NCI-H2196 treated with DMSO at 0.1 percent for 48 hours (cell line): ENCODE measurements at regions not wholly inside any gene's neighbourhood (a gene's known extent, or its start where the extent isn't known, plus 50 kb on each side); places are given as distances from the start of the nearest gene placed in this dataset.

ENCODE experiments used
- DNase-seq: peaks from one replicate; lab custom pipeline; 2025; ENCODE audit not compliant: unreplicated experiment; lab: John Stamatoyannopoulos, UW

GRCh38 chr1:81030441-81030840, 770.3 kb upstream of the ADGRL2 start:
- no peak for DNase-seq

GRCh38 chr1:81029266-81029665, 771.5 kb upstream of the ADGRL2 start:
- DNase-seq = no peak

- no peak for DNase-seq
Measured at GRCh38 chr1:81023187-81023724, 777.5 kb upstream of the ADGRL2 start.

- DNase-seq = no peak
Measured at GRCh38 chr1:81021134-81021533, 779.6 kb upstream of the ADGRL2 start.

GRCh38 chr1:81020506-81020905, 780.2 kb upstream of the ADGRL2 start:
- no peak for DNase-seq

GRCh38 chr1:81010126-81010525, 790.6 kb upstream of the ADGRL2 start:
- no peak for DNase-seq

- no peak for DNase-seq
Measured at GRCh38 chr1:81008293-81008692, 792.4 kb upstream of the ADGRL2 start.

GRCh38 chr1:81007024-81007423, 793.7 kb upstream of the ADGRL2 start:
- no peak for DNase-seq

- DNase-seq = no peak
Measured at GRCh38 chr1:81006502-81006901, 794.2 kb upstream of the ADGRL2 start.

- no peak for DNase-seq
Measured at GRCh38 chr1:81004011-81004410, 796.7 kb upstream of the ADGRL2 start.

GRCh38 chr1:80994934-80995333, 805.8 kb upstream of the ADGRL2 start:
- DNase-seq = no peak

GRCh38 chr1:80994038-80994437, 806.7 kb upstream of the ADGRL2 start:
- no peak for DNase-seq

- DNase-seq = no peak
Measured at GRCh38 chr1:80993154-80993980, 807.4 kb upstream of the ADGRL2 start.

- no peak for DNase-seq
Measured at GRCh38 chr1:80989455-80989854, 811.3 kb upstream of the ADGRL2 start.

GRCh38 chr1:80988926-80989325, 811.8 kb upstream of the ADGRL2 start:
- no peak for DNase-seq

GRCh38 chr1:80987824-80988223, 812.9 kb upstream of the ADGRL2 start:
- no peak for DNase-seq

GRCh38 chr1:80987106-80987505, 813.6 kb upstream of the ADGRL2 start:
- no peak for DNase-seq

GRCh38 chr1:80982831-80983230, 817.9 kb upstream of the ADGRL2 start:
- no peak for DNase-seq

- no peak for DNase-seq
Measured at GRCh38 chr1:80973101-80973500, 827.6 kb upstream of the ADGRL2 start.

- DNase-seq = no peak
Measured at GRCh38 chr1:80966266-80966665, 834.5 kb upstream of the ADGRL2 start.

- no peak for DNase-seq
Measured at GRCh38 chr1:80962564-80962963, 838.2 kb upstream of the ADGRL2 start.

- DNase-seq = no peak
Measured at GRCh38 chr1:80961464-80962190, 839.1 kb upstream of the ADGRL2 start.
